NOMO-1 treated with dmso at 0.1 percent for 144 hours (cell line): ENCODE measurements at regions not wholly inside any gene's neighbourhood (a gene's known extent, or its start where the extent isn't known, plus 50 kb on each side); places are given as distances from the start of the nearest gene placed in this dataset.

ENCODE experiments used
- DNase-seq: peaks from one replicate; lab custom pipeline; 2025; ENCODE audit not compliant: unreplicated experiment; lab: John Stamatoyannopoulos, UW

DNA sequence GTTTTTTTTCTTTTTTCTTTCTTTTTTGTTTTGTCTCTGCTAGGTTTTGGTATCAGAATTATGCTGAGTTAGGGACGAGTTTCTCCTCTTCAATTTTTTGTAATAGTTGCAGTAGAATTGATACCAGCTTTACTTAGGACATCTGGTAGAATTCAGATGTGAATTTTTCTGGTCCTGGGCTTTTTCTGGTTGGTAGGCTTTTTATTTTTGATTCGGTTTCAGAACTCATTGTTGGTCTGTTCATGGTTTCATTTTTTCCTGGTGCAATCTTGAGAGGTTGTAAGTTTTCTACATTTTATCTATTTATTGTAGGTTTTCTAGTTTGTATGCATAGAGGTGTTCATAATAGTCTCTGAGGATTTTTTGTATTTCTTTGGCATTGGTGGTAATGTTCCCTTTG, 498.1 kb upstream of the CPEB2 start:
- no peak for DNase-seq

DNA sequence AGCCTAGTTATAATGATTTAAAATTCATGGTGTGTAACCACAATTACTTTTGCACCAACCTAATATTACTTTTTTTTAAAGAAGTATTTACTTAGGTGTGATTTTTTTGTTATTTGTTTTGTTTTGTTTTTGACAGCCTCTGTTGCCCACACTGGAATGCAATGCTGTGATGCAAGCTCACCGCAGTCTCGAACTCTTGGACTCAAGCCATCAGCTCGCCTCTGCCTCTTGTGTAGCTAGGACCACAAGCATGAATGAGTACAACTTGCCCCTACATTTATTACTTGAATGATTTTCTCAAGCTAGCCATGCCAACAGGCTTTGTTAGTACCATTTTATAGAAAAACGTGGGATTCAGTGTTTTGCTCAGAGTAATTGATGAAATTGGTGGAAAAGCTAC, 488.8 kb upstream of the CPEB2 start:
- no peak for DNase-seq

DNA sequence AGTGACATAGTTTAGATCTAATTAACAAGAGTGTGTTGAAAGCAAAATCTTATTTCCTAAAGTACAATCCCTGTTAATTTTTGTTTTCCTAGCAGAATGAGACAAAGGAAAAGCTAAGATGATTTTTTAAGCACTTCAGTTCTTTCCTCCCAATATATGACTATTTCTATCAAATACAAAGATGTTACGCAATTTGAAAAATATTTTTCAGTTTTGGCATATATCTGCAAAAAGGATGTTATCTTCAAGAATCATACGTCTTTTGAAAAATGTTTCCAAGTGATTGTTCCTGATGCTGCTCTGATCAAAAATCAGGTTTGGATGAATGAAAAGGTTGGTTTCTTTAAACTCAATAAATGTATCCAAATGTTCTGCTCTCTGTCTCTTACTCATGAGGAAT, 486.7 kb upstream of the CPEB2 start:
- no peak for DNase-seq

DNA sequence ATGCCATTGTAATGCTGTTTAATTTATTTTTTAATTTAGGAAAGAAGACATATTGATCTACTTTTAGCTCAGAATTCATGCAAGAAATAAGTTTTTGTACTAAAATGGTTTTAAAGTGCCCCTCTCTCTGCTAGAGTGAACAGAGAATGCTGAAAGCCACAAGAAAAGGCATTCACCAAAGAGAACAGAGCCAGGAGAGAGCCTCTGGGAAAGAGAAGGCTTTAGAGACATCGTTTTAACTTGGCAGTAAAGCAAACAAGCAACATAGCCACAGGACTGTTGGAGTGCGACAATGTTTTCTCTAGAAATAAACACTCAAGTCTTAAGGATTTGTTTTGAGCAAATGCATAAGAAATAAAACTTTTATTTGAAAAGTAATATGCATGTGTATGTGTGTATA, 484.1 kb upstream of the CPEB2 start:
- no peak for DNase-seq

DNA sequence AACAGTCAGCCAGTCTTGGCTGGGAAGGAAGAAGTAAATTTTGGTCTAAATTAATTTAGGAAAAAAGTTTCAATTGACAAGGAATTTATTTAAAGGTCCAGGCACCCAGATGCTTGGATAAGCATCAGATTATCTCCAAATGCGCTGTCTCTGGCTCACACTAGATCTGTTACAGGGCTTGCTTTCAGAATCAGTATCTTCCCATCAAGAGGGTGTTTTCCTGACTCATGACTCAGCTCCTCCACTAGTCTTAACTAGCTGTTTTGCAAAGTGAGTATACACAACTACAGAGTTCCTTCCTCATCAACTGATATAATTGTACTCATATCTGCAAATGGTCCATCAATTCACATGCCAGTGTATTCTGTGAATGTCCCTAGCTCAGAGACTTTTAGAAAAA, 482.1 kb upstream of the CPEB2 start:
- no peak for DNase-seq

DNA sequence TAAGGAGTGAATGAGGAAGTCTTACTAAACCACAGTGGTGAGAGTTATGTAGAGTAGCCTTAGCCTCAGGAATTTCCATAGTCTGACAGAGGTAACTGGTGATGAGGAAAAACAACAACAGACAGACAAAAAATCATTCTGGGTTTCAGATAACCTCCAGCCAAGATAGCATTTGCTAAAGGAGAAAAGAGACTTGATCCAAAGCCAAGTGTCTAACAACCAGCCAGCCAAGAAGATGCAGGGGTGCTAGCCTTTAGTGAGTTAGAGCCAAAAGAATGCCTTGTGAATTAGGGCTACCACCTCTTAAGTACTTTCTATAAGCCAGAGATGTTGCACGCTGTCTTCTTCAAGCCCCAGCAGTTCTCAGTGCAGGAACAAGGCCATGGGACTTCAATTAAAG, 478.0 kb upstream of the CPEB2 start:
- DNase-seq: no peak

DNA sequence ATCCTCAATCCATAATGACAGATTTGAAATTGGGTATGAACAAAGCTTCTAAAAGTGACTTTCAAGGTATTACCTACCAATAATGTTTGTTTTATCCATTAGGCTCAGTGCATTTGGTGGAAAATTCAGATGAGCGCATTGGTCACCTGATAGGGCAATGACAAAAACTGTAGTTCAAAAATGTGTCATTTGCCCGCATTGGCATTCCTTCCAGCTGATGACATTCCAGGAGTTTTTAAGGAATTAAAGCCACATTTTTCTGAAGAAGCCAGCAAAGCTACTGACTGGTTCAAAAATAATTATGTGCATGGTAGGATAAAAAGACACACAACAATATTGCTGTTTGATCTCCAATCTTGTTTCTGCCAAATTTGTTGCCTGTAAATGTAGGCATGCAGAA, 473.4 kb upstream of the CPEB2 start:
- no peak for DNase-seq

DNA sequence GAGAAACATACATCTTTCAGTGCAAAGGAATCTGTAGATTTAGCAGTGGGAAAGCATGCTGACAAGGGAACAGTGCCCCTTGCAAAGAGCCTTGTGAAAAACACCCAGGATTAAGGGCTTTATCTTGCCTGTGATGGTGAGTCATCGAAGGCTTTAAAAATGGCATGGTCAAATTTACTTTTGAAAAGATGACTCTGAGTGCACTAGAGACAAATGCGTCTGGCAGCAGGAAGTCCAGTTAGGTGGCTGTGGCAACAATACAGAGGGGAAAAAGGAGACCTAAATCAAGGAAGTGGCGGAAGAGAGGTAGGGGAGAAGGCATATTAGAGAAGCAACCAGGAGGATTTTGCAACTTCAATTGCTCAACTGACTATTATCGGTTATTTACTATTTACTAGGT, 472.6 kb upstream of the CPEB2 start:
- peak; percentile 87 for DNase-seq

DNA sequence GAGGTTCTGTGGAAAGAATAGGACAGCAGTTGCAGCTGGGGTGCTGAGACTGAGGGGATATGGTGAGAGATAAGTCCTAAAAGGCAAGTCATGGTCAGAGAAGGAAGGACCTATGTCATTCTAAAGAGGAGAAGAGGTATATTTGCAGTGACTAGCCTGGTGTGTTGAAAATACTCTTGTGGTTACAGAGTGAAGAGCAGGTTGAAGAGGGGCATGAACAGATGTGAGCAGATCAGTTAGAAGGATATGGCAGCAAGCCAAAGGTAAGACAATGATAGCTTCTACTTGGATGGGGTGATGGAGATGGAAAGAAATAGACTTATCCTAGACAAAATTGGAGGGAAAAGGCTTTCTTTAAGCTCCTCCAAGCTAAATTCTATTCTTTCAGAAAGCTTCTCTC, 469.8 kb upstream of the CPEB2 start:
- no peak for DNase-seq

DNA sequence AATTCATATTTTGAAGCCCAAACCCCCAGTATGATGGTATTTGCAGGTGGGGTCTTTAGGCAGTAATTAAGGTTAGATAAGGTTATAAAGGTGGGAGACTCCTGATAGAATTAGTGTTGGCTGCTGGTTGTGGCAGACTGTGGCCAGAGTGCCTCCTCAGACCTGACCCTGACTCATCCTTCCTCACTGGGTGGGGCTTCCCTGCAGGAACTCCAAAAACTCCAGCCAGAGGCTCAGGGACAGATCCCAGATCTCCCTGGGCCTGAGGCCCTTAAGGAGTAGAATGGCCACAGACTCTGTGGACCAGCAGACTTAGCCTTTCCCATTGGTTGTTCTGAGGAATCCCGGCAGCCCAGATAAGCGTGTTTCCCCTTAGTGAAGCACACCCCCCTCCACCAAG, 463.0 kb upstream of the CPEB2 start:
- no peak for DNase-seq

DNA sequence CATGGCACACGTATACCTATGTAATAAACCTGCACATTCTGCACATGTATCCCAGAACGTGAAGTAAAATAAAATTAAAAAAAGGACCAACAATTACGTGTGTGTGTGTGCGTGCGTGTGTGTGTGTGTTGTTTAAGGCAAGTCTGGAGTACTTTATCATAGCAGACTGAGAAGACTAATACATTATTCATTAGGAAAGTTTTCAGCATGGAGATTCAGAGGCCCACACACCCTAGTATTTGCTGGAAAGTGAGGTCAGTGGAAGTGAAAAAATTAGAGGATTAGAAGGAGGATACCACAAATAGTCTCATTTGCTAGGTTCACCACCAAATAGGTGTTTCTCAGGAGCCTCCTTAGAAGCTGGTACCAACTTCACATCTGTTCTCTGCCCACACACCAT, 457.1 kb upstream of the CPEB2 start:
- no peak for DNase-seq

DNA sequence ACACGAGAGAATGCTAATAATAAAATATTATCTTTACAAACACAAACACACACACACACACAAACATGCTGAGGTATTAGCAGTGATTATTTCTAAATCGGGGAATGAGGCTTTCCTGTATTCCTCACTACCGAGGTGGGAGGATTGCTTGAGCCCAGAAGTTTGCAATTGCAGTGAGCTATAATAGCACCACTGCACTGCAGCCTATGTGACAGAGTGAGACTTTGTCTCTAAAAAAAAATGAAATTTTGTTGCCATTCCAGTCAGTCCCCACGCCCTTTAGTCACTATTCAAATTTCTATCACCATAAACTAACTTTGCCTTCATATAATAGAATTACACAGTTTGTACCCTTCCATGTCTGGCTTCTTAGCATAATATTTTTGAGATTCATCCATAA, 456.5 kb upstream of the CPEB2 start:
- DNase-seq: no peak

DNA sequence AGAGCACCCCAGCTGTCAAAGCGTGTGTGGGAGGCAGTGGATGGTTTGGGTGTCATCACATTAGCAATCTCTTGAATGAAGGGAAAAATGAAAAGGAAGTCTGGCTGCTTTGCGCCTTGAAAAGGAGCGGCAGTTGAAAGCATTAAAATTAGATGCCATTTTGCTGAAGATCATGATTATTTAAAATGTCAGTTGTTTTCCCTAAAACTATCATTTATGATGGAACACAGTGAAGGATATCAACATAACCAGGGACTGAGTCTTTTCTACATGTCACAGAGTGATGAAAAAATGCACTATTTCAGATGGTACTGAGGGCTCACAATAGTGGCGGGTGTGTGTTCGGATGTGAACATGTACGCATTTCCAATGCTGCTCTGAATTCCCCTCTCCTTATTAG, 450.2 kb upstream of the CPEB2 start:
- no peak for DNase-seq

DNA sequence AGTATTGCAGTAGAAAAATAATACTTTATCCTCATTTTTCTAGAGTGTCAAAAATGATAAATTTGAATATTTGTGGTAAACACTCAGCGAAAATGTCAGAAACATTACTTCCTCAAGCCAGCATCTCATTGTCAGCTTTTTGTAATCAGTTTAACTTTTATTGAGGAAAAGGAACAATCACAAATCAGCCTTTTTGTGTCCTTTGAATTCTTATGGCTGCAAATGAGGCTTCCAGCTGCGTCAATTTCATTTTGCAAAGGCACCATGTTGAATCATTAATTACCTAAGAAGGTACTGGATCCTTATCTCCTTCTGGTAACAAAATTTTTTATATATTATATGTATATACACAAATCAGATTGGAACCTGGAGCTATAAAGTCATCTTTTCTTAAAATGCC, 442.6 kb upstream of the CPEB2 start:
- DNase-seq: no peak

DNA sequence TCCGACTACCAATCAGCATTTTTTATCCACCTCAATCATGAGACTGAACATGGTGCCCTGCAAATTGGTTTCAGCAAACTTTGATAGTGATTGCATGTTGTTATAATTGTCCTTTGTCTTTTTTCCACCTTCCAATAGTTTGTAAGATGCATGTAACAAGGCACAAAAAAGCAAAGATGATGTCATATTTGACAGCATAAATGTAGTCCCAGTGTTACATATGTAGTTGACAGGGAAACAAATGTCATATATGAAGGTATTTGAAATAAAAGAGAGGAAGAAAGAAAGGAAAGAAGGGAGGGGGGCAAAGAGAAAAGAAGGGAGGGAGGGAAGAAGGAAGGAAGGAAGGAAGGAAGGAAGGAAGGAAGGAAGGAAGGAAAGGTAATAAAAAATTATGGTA, 441.7 kb upstream of the CPEB2 start:
- no peak for DNase-seq

DNA sequence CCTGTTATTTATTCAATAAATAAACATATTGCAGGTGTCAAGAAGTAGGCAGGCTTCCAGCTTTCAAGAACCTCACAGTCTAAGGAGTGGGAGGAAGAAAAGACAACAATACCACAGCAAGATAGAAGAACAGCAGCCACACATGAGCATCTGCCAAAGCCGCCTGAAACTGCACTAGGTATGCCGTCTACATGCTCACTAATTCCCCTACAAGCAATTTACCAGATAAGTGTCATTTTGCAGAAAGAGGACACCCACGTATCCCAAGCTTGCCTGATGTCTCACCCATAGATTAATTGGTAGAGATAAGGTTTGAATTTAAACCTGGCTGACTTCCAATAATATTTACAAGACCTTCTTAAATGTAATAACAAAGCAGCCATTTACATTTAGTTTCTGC, 439.4 kb upstream of the CPEB2 start:
- no peak for DNase-seq

DNA sequence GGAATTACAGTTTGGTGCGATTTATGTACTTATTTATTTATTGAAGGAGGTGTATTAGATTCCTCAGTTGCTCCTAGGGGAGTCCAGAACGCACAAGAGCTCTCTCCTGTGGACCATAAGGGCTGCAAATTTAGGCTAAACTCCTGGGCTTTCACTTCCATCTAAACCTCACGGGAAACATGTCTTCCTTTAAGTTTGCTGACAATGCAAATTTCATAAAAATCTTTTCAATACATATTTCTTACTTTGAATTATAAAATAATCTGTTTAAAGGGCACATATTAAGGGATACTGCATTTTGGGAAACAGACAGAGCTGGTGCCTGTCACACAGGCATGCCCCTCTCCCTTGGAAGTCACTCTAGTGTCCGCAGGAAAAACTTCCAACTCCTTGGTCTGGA, 438.0 kb upstream of the CPEB2 start:
- DNase-seq: no peak

DNA sequence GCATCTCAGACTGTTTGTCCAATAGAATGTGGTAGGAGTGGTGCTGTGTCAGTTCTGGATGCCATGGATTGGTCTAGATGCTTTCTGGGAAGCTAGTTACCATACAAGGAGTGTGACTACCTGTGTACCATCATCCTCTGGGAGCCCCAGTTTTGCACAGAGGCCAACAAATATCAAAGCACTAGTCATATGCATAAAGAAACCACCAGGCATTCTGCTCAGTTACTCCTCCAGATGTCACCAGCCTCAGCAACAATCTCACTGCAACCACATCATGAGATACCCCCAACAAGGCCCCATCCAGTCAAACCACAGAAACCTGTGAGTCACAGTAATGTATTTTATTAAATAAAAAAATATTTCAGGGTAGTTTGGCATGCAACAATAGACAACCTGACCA, 435.8 kb upstream of the CPEB2 start:
- DNase-seq: no peak

DNA sequence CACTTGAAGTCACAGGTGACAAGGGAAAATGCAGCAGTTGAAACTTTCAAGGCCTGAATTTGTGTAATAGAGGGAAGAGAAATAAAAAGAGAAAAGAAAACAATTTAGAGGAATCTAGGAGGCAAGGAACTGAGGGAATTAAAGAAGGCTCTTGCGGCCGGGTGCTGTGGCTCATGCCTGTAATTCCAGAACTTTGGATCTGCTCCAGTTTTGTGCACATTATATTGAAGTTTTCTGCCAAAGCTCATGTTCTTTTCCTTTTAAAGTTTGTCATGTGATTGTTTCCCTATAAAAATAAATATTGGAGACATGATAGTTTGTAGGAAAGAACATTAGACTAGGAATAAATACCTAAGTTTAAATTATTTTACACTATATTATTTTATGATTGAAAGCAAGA, 433.9 kb upstream of the CPEB2 start:
- no peak for DNase-seq

DNA sequence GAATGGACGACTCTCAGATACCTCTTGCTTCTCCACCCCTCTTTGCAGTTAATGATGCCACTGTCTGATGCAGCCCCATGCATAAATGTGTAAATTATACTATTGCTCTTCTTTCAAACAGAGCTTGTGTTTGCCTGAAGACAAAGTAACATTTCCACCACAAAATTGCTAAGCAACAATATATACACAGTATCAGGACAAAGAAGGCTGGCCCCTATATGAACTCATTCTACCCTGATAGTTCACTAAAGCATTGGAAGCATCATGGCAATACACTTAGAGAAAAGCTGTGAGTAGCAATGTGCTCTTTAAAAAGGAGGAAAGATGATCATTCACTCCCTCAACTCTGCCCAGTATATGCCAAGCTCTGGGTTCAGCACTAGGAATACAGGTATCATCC, 427.0 kb upstream of the CPEB2 start:
- DNase-seq: no peak

DNA sequence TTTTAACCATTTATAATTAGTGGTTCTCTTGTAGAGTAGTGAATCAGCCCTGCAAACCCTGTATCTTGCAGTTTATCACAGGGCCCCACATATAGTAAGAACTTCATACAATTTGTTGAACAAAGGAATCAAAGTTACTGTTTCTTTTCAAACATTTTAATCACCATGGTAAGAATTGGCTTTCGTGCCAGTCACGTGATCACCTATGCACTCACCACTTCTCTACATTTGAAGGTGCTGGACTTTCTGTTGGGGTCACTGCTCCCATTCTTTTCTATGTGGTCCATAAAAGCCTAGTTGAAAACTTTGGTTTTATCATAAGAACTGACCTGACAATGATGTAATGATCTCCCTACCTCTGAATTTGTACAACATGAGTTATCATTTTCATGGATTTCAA, 426.4 kb upstream of the CPEB2 start:
- DNase-seq: no peak

DNA sequence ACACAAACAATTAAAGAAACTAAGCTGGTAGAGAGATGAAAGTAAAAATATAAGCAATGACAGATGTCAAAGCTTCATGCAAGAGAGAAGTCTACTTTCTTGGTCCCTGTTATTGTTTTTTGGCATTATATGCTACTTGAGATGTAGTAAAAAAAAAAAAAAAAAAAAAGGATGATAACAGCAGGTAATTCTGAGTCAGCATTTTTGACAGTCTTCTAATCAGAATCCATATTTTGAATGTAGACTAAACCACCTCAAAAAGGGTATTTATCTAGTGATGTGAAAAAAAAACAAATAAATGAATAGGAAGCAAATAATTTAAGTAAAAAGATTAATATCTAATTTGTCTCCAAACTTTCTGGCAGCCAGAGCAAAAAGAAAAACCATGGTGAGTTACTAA, 422.2 kb upstream of the CPEB2 start:
- DNase-seq: no peak

DNA sequence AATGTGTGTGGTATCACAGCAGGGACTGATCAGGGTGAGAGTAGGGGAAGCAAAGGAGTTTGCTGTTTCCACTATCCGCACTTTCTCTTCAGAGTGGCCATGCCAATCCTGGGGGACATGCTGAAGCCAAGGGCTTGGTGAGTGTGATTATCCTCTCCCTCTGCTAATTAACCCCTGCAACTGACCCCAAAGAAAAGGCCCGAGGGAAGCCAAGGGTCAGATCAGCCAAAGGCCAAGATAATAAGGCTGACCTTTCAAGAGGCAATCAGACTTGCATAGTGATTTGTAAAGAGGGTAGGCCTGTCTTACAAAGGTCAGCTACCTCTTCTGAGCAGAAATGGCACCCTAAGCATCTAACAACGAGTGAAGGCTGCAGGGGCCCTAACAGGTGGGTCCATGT, 420.5 kb upstream of the CPEB2 start:
- DNase-seq: no peak

DNA sequence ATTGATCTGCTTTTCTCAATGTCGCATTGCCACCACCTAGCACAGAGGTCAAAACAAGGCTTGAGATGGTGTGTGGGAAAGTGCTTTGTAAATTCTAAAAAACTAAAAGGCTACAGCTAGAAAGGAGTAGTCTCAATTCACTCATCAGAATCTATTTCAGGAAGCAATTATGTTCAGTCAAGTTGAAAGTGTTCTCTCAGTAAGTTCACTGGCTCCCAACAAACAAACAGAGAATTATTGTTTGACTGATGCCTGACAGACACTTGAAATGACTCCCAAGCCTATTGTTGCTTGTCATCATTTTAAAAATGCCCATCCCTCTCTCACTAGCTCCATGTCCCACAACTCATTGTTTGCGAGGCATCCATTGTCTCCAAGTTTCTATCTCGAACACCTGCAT, 419.6 kb upstream of the CPEB2 start:
- no peak for DNase-seq
